ENCODE measurements at regions not wholly inside any gene's neighbourhood (a gene's known extent, or its start where the extent isn't known, plus 50 kb on each side); places are given as distances from the start of the nearest gene placed in this dataset.

DNA sequence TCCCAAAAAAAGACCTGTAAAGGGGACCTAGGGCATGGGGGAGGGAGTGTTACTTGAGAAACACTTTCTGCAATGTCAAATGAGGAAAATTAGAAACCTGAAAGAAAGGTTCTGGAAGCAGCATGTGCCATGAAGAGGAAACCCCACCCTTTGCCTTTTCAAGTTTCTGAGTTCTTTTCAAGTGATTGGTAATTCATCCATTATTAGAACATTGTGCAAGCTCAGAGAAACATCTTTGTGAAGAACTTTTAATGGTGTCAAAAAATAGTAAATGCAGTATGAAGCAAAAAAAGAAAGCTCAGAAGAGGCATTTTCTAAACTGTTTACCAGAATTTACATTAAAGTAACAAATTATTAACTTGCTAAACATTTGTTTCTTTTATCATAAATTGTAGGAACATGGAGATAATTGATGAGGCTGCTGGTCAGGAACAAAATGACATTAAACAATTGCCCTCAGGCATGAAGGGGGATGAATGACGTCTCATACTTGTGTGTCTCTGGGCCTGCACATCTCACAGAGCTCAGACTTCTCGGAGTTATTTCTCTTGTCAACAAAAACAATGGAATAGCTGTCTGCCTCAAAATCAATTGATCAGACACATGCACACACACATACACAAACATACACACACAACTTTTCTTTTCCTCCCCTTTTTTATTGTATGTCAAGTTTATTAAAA is 1946.0 kb upstream of the CDH6 start:
- TF ChIP-seq, protein P1, sequence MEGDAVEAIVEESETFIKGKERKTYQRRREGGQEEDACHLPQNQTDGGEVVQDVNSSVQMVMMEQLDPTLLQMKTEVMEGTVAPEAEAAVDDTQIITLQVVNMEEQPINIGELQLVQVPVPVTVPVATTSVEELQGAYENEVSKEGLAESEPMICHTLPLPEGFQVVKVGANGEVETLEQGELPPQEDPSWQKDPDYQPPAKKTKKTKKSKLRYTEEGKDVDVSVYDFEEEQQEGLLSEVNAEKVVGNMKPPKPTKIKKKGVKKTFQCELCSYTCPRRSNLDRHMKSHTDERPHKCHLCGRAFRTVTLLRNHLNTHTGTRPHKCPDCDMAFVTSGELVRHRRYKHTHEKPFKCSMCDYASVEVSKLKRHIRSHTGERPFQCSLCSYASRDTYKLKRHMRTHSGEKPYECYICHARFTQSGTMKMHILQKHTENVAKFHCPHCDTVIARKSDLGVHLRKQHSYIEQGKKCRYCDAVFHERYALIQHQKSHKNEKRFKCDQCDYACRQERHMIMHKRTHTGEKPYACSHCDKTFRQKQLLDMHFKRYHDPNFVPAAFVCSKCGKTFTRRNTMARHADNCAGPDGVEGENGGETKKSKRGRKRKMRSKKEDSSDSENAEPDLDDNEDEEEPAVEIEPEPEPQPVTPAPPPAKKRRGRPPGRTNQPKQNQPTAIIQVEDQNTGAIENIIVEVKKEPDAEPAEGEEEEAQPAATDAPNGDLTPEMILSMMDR (IDR thresholded peaks at IDR 0.05; ENCODE audit: poor library complexity, severe bottlenecking) = no peak
- Histone ChIP-seq H3K36me3 (ENCODE audit: low read depth) (no peaks in the 10 kb centered on the region), H3K27ac (ENCODE audit: poor library complexity, severe bottlenecking) (no peak overlapping the region), H3K27me3 (ENCODE audit: insufficient read depth, poor library complexity, severe bottlenecking) (no peaks in the 10 kb centered on the region), H3K9me3 (ENCODE audit: severe bottlenecking) (no peaks in the 10 kb centered on the region), H3K4me1 (ENCODE audit: insufficient read depth, poor library complexity, severe bottlenecking) (no peaks in the 10 kb centered on the region), H3K4me3 (ENCODE audit: severe bottlenecking) (no peak overlapping the region)
- ATAC-seq (ENCODE audit: low read depth) (no peak), DNase-seq (ENCODE audit: low spot score) (no peak)

DNA sequence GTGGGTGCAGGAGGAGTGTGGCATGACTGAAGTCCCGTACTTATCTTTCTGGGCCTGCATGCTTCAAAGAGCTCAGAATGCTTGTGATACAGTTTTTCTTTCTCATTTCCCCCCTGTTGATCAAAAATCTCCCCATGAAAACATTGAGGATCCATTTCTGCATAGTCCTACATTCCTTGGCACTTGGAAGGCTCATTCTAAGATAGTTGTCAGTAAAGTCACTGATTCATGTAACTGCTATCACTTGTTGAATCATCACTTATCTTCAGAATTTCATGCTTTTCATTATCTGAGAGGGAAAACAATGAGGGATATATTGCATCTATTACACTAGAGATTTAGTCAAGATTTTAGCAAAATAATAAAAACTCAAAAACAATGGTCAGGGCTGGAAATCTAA is 1953.1 kb upstream of the CDH6 start:
- DNase-seq (ENCODE audit: low spot score) (no peak), ATAC-seq (ENCODE audit: low read depth) (no peak)
- H3K4me1 ChIP-seq (ENCODE audit: insufficient read depth, poor library complexity, severe bottlenecking) = no peaks in the 10 kb centered on the region
- TF ChIP-seq, protein P1 (IDR thresholded peaks at IDR 0.05; ENCODE audit: poor library complexity, severe bottlenecking) = no peak
- H3K27me3 ChIP-seq (ENCODE audit: insufficient read depth, poor library complexity, severe bottlenecking) = no peaks in the 10 kb centered on the region
- H3K9me3 ChIP-seq (ENCODE audit: severe bottlenecking) = no peaks in the 10 kb centered on the region
- no peaks in the 10 kb centered on the region for H3K36me3 ChIP-seq (ENCODE audit: low read depth)
- no peak overlapping the region for H3K27ac ChIP-seq (ENCODE audit: poor library complexity, severe bottlenecking)
- no peak overlapping the region for H3K4me3 ChIP-seq (ENCODE audit: severe bottlenecking)

- H3K4me1 ChIP-seq (ENCODE audit: insufficient read depth, poor library complexity, severe bottlenecking) = peaks cover 1% of the 10 kb centered on the region
- H3K27ac ChIP-seq (ENCODE audit: poor library complexity, severe bottlenecking) = no peak overlapping the region
- H3K4me3 ChIP-seq (ENCODE audit: severe bottlenecking) = no peak overlapping the region
- TF ChIP-seq, protein P1 (IDR thresholded peaks at IDR 0.05; ENCODE audit: poor library complexity, severe bottlenecking) = no peak
- no peaks in the 10 kb centered on the region for H3K27me3 ChIP-seq (ENCODE audit: insufficient read depth, poor library complexity, severe bottlenecking)
- H3K36me3 ChIP-seq (ENCODE audit: low read depth) = no peaks in the 10 kb centered on the region
- DNase-seq (ENCODE audit: low spot score) = no peak
- no peak for ATAC-seq (ENCODE audit: low read depth)
- no peaks in the 10 kb centered on the region for H3K9me3 ChIP-seq (ENCODE audit: severe bottlenecking)
Observed at GRCh38 chr5:29239606-29240005, 1953.9 kb upstream of the CDH6 start.

DNA sequence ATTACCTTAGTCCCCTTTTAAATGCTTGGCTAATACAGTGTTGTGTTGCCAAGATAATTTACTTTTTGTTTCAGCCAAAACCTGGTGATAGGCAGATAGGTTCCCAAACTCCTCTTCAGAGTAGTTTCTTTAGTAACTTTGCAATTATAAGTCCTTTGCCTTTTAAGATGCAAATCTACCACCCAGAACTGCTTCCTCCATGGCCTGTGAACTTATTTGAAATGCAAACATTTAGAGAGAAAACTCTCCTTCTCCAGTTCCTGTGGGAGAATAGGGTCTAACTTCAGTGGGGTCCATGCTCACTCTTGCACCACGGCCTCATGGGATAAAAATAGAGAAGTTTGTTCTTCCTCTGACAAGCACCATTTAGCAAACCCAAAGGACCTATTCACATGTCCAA is 1955.4 kb upstream of the CDH6 start:
- no peak for DNase-seq (ENCODE audit: low spot score)
- Histone ChIP-seq H3K36me3 (ENCODE audit: low read depth) (0 out of 2 replicates have a peak, but pooled peaks cover 3% of the 10 kb centered on the region), H3K27me3 (ENCODE audit: insufficient read depth, poor library complexity, severe bottlenecking) (no peaks in the 10 kb centered on the region), H3K9me3 (ENCODE audit: severe bottlenecking) (no peaks in the 10 kb centered on the region), H3K27ac (ENCODE audit: poor library complexity, severe bottlenecking) (no peak overlapping the region), H3K4me3 (ENCODE audit: severe bottlenecking) (no peak overlapping the region), H3K4me1 (ENCODE audit: insufficient read depth, poor library complexity, severe bottlenecking) (peaks cover 3% of the 10 kb centered on the region)
- TF ChIP-seq, protein P1 (IDR thresholded peaks at IDR 0.05; ENCODE audit: poor library complexity, severe bottlenecking) = no peak
- no peak for ATAC-seq (ENCODE audit: low read depth)

DNA sequence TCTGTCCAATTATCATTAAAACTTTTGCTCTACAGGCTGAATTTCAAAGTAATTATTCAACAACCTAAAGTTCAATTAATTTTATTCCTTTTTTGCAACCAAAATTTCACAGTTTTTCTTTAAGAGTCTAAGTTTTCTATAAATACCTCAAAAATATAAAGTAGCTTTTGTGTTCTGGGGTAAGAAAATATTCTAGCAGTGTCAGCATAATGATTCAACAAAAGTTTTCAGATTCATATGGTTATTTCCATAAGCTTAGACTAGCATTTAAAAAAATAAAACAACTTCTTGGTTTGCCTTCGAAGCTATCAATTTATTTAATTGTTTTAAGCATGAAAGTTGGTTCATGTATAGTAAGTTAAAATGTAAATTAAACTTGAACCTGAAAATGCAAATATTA is 1962.3 kb upstream of the CDH6 start:
- DNase-seq (ENCODE audit: low spot score) (no peak), ATAC-seq (ENCODE audit: low read depth) (no peak)
- no peak overlapping the region for H3K4me3 ChIP-seq (ENCODE audit: severe bottlenecking)
- TF ChIP-seq, protein P1 (IDR thresholded peaks at IDR 0.05; ENCODE audit: poor library complexity, severe bottlenecking) = no peak
- H3K4me1 ChIP-seq (ENCODE audit: insufficient read depth, poor library complexity, severe bottlenecking) = peaks cover 3% of the 10 kb centered on the region
- H3K27me3 ChIP-seq (ENCODE audit: insufficient read depth, poor library complexity, severe bottlenecking) = no peaks in the 10 kb centered on the region
- H3K27ac ChIP-seq (ENCODE audit: poor library complexity, severe bottlenecking) = no peak overlapping the region
- H3K36me3 ChIP-seq (ENCODE audit: low read depth) = 0 out of 2 replicates have a peak, but pooled peaks cover 3% of the 10 kb centered on the region
- no peaks in the 10 kb centered on the region for H3K9me3 ChIP-seq (ENCODE audit: severe bottlenecking)
